ENCODE measurements at regions not wholly inside any gene's neighbourhood (a gene's known extent, or its start where the extent isn't known, plus 50 kb on each side); places are given as distances from the start of the nearest gene placed in this dataset.

DNA sequence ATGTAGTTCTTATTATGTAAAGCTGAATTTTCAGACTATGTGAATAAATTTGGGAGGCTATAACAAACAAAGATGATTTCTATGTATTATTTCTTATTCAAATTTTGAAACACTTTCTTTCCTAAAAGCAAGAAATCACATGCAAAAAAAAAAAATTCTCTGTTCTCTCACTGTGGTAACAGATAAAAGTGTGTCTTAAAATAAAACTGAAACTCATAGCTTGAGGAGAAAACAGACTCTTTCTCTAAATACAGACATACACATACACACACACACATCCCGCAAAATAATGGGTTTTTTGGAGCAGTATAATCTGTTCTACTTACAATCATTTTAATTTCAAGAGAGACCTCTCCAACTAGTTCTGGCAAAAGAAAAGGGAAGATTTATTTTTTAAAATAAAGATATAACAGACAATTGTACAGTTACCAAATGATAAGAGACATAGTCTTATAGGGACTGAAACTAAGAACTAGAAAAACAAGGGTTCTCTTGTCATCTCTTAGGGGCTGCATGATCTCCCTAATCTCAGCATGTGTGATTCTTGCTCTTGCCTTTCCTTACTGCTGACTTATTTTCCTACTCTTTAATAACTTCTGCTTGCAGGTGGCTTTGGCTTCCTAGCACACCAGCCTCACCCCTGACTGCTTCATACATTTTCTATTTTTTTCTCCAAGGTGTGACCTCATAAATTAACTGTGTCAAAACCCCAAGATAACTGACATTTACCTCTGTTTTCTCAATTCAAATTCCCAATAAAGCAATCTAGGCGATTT is 483.5 kb upstream of the POT1 start:
- no peaks in the 10 kb centered on the region for H3K27me3 Mint-ChIP-seq (ENCODE audit: insufficient read depth, low read depth, poor library complexity)
- DNase-seq (ENCODE audit: low spot score) = no peak
- Histone ChIP-seq H4K20me1 (replicated peaks; ENCODE audit: insufficient read depth) (no peaks in the 10 kb centered on the region), H3K79me2 (replicated peaks; ENCODE audit: insufficient read depth) (no peaks in the 10 kb centered on the region), H3K4me3 (no peak overlapping the region), H2AFZ (no peak overlapping the region), H3K36me3 (ENCODE audit: insufficient read depth) (no peaks in the 10 kb centered on the region), H3K27ac (ENCODE audit: low read depth) (no peak overlapping the region), H3K27me3 (ENCODE audit: insufficient read depth) (no peaks in the 10 kb centered on the region), H3F3A (replicated peaks; ENCODE audit: low read depth) (no peaks in the 10 kb centered on the region), H3K4me1 (ENCODE audit: insufficient read depth) (no peaks in the 10 kb centered on the region), H3K9me2 (ENCODE audit: insufficient read depth) (peaks cover 4% of the 10 kb centered on the region; the same call in 1 of the 2 replicates), H3K4me2 (no peak overlapping the region)
- TF ChIP-seq CREB1 (CRISPR knock-in tag; IDR thresholded peaks at IDR 0.05; ENCODE audit: low read depth) (no peak), EZH2phosphoT487 (IDR thresholded peaks at IDR 0.05; ENCODE audit: unreplicated experiment) (no peak), NANOG (IDR thresholded peaks at IDR 0.05; ENCODE audit: borderline replicate concordance) (no peak), JUNB (IDR thresholded peaks at IDR 0.05; ENCODE audit: unreplicated experiment) (no peak)
- TF ChIP-seq, protein P1, sequence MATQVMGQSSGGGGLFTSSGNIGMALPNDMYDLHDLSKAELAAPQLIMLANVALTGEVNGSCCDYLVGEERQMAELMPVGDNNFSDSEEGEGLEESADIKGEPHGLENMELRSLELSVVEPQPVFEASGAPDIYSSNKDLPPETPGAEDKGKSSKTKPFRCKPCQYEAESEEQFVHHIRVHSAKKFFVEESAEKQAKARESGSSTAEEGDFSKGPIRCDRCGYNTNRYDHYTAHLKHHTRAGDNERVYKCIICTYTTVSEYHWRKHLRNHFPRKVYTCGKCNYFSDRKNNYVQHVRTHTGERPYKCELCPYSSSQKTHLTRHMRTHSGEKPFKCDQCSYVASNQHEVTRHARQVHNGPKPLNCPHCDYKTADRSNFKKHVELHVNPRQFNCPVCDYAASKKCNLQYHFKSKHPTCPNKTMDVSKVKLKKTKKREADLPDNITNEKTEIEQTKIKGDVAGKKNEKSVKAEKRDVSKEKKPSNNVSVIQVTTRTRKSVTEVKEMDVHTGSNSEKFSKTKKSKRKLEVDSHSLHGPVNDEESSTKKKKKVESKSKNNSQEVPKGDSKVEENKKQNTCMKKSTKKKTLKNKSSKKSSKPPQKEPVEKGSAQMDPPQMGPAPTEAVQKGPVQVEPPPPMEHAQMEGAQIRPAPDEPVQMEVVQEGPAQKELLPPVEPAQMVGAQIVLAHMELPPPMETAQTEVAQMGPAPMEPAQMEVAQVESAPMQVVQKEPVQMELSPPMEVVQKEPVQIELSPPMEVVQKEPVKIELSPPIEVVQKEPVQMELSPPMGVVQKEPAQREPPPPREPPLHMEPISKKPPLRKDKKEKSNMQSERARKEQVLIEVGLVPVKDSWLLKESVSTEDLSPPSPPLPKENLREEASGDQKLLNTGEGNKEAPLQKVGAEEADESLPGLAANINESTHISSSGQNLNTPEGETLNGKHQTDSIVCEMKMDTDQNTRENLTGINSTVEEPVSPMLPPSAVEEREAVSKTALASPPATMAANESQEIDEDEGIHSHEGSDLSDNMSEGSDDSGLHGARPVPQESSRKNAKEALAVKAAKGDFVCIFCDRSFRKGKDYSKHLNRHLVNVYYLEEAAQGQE (IDR thresholded peaks at IDR 0.05; ENCODE audit: unreplicated experiment) = no peak
- no peaks in the 10 kb centered on the region for H3K4me1 Mint-ChIP-seq
- H3K36me3 Mint-ChIP-seq (ENCODE audit: low read depth) = peaks cover 2% of the 10 kb centered on the region; the same call in 2 of the 3 replicates
- no peak overlapping the region for H3K4me3 Mint-ChIP-seq
- H3K27ac Mint-ChIP-seq = no peak overlapping the region
- H3K9me3 Mint-ChIP-seq = peaks cover 11% of the 10 kb centered on the region; the same call in 2 of the 3 replicates
- no peak for ATAC-seq

DNA sequence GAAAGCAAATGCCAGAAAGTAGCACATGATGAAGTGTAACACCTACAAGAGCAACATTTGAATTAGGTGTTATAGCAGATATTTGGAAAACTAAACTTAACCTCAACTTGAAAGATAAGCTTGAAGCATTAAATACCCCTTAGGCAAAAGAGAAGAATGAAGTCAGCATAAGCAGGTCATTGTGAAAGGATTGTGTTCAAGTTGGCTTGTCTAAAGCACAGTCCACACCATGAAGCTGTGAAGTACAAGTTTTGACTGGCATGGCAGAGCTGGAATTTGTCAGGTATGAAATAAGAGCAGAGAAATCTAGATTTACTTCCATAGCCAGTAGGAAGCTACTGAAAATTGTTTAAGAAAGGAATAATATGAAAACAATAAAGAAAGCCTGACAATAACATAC is 480.3 kb upstream of the POT1 start:
- H3K4me3 ChIP-seq = no peak overlapping the region
- TF ChIP-seq, protein P2, sequence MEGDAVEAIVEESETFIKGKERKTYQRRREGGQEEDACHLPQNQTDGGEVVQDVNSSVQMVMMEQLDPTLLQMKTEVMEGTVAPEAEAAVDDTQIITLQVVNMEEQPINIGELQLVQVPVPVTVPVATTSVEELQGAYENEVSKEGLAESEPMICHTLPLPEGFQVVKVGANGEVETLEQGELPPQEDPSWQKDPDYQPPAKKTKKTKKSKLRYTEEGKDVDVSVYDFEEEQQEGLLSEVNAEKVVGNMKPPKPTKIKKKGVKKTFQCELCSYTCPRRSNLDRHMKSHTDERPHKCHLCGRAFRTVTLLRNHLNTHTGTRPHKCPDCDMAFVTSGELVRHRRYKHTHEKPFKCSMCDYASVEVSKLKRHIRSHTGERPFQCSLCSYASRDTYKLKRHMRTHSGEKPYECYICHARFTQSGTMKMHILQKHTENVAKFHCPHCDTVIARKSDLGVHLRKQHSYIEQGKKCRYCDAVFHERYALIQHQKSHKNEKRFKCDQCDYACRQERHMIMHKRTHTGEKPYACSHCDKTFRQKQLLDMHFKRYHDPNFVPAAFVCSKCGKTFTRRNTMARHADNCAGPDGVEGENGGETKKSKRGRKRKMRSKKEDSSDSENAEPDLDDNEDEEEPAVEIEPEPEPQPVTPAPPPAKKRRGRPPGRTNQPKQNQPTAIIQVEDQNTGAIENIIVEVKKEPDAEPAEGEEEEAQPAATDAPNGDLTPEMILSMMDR (conservative IDR thresholded peaks at IDR 0.05; ENCODE audit: low read depth in 2 of 2) = no peak
- TF ChIP-seq STAT1 (IDR thresholded peaks at IDR 0.05; ENCODE audit: unreplicated experiment) = no peak
- TF ChIP-seq CREB1 (CRISPR knock-in tag; IDR thresholded peaks at IDR 0.05; ENCODE audit: low read depth) = no peak
- TF ChIP-seq, protein P1 (IDR thresholded peaks at IDR 0.05; ENCODE audit: unreplicated experiment) = no peak
- TF ChIP-seq ZNF114 (CRISPR knock-in tag; IDR thresholded peaks at IDR 0.05) = no peak
- TF ChIP-seq EZH2 (IDR thresholded peaks at IDR 0.05; ENCODE audit: low read depth, unreplicated experiment) = no peak
- TF ChIP-seq, protein P3, sequence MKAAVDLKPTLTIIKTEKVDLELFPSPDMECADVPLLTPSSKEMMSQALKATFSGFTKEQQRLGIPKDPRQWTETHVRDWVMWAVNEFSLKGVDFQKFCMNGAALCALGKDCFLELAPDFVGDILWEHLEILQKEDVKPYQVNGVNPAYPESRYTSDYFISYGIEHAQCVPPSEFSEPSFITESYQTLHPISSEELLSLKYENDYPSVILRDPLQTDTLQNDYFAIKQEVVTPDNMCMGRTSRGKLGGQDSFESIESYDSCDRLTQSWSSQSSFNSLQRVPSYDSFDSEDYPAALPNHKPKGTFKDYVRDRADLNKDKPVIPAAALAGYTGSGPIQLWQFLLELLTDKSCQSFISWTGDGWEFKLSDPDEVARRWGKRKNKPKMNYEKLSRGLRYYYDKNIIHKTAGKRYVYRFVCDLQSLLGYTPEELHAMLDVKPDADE (IDR thresholded peaks at IDR 0.05) = no peak
- no peak for TF ChIP-seq ZNF331 (CRISPR knock-in tag; IDR thresholded peaks at IDR 0.05; ENCODE audit: low read depth)
- TF ChIP-seq NANOG (IDR thresholded peaks at IDR 0.05; ENCODE audit: borderline replicate concordance) = no peak
- TF ChIP-seq EZH2phosphoT487 (IDR thresholded peaks at IDR 0.05; ENCODE audit: unreplicated experiment) = no peak

More for the DNA sequence above, 480.3 kb upstream of the POT1 start:
- H2AFZ ChIP-seq = peak overlapping the region; percentile 44; the same call in 1 of the 2 replicates
- H3K27me3 ChIP-seq (ENCODE audit: insufficient read depth) = no peaks in the 10 kb centered on the region
- H3K4me2 ChIP-seq = no peak overlapping the region
- Mint-ChIP-seq H3K27me3 (ENCODE audit: insufficient read depth, low read depth, poor library complexity) (no peaks in the 10 kb centered on the region), H3K9me3 (peaks cover 1% of the 10 kb centered on the region; the same call in 2 of the 3 replicates), H3K4me3 (no peak overlapping the region), H3K4me1 (no peaks in the 10 kb centered on the region), H3K36me3 (ENCODE audit: low read depth) (0 out of 3 replicates have a peak, but pooled peaks cover under 1% of the 10 kb centered on the region), H3K27ac (no peak overlapping the region)
- H3K4me1 ChIP-seq (ENCODE audit: insufficient read depth) = no peaks in the 10 kb centered on the region
- DNase-seq (ENCODE audit: low spot score) (no peak), ATAC-seq (no peak)
- H3F3A ChIP-seq (replicated peaks; ENCODE audit: low read depth) = no peaks in the 10 kb centered on the region
- peaks cover 1% of the 10 kb centered on the region; the same call in 1 of the 2 replicates for H3K9me2 ChIP-seq (ENCODE audit: insufficient read depth)
- no peaks in the 10 kb centered on the region for H3K36me3 ChIP-seq (ENCODE audit: insufficient read depth)
- H3K79me2 ChIP-seq (replicated peaks; ENCODE audit: insufficient read depth) = no peaks in the 10 kb centered on the region
- no peaks in the 10 kb centered on the region for H4K20me1 ChIP-seq (replicated peaks; ENCODE audit: insufficient read depth)
- H3K27ac ChIP-seq (ENCODE audit: low read depth) = no peak overlapping the region

All from GM23338 (cell line).